GM06990 (cell line): ENCODE measurements at regions not wholly inside any gene's neighbourhood (a gene's known extent, or its start where the extent isn't known, plus 50 kb on each side); places are given as distances from the start of the nearest gene placed in this dataset.

ENCODE experiments used
- DNase-seq: peaks from one replicate; pipeline ENCODE4 v3.0.0-alpha.2; 2011; ENCODE audit not compliant: insufficient read length; ENCODE audit errors: extremely low read depth
- H3K27me3 ChIP-seq: replicated peaks from 2 replicates; pipeline ENCODE4 v1.6.0; 2011; ENCODE audit warnings: low read length; ENCODE audit not compliant: control insufficient read depth, insufficient read depth
- H3K36me3 ChIP-seq: 2 replicates; pipeline ENCODE4 v1.5.1; 2011; ENCODE audit warnings: low read length; ENCODE audit not compliant: control insufficient read depth, insufficient read depth
- H3K4me3 ChIP-seq: replicated peaks from 2 replicates; pipeline ENCODE4 v1.5.1; 2011; ENCODE audit warnings: low read depth, mild to moderate bottlenecking, control low read depth, low read length
- TF ChIP-seq, protein P1 (sequence below): IDR thresholded peaks from 2 replicates; pipeline ENCODE4 v1.5.1; 2011; ENCODE audit warnings: low read length, control low read depth, mild to moderate bottlenecking, inconsistent platforms; ENCODE audit not compliant: insufficient read depth, poor library complexity, severe bottlenecking

DNA sequence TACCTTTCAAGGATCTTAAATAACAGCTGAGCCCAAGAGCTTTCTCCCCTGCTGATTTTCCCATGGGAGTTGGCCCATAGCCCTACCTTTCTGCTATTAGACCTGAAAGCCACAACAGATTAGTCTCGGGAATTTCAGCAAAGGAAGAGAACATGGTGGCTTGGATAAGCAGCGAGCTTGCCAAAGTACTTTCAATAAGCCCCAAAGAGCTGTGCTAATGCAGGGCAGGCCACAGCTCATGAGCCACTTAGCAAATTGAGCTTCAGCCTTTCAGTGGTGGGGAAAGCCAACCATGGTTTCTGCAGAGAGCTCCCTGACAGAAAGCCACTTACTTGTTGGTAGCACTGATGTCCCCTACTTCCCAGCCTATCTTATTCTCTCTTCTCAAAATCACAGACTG lies 217.8 kb upstream of the IRX5 start:
- Histone ChIP-seq H3K27me3 (no peaks in the 10 kb centered on the region), H3K4me3 (no peak overlapping the region), H3K36me3 (no peaks in the 10 kb centered on the region)
- DNase-seq = no peak
- TF ChIP-seq, protein P1, sequence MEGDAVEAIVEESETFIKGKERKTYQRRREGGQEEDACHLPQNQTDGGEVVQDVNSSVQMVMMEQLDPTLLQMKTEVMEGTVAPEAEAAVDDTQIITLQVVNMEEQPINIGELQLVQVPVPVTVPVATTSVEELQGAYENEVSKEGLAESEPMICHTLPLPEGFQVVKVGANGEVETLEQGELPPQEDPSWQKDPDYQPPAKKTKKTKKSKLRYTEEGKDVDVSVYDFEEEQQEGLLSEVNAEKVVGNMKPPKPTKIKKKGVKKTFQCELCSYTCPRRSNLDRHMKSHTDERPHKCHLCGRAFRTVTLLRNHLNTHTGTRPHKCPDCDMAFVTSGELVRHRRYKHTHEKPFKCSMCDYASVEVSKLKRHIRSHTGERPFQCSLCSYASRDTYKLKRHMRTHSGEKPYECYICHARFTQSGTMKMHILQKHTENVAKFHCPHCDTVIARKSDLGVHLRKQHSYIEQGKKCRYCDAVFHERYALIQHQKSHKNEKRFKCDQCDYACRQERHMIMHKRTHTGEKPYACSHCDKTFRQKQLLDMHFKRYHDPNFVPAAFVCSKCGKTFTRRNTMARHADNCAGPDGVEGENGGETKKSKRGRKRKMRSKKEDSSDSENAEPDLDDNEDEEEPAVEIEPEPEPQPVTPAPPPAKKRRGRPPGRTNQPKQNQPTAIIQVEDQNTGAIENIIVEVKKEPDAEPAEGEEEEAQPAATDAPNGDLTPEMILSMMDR = no peak

DNA sequence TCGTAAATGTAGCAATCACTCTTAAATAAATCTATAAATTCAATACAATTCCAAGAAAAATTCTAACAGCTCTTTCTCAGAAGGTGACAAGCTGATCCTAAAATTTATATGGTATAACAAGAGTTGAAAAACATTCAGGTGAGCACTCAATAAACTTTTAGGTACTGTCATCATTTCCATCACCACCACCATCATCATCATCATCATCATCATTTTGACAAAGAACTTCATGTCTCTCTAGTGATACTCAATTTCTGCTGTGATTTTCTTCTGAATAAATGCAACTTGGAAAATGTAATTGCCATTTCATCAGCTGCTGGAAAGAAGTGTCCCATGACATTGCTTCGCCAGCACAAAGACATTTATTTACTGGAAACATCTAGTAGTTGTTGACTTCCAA lies 222.9 kb upstream of the IRX5 start:
- no peak for DNase-seq
- TF ChIP-seq, protein P1 = no peak
- H3K36me3 ChIP-seq = no peaks in the 10 kb centered on the region
- H3K4me3 ChIP-seq = no peak overlapping the region
- H3K27me3 ChIP-seq = no peaks in the 10 kb centered on the region

DNA sequence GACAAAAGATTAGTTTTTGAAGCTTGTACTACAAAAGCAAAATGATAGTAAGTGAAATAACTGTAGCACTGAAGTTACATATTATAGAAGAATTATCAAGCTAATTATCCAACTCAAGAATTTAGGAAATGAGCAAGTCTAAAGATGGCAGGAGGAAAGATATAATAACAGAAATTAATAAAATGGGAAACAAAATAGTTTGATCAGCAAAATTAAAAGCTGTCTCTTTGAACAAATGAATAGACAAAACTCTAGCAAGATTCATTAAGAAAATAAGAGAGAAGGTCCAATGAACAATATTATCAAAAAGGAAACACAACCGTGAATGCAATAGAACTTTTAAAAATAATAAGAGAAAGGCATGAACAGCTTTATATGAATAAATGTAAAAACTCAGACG lies 224.3 kb upstream of the IRX5 start:
- H3K27me3 ChIP-seq = no peaks in the 10 kb centered on the region
- H3K4me3 ChIP-seq = no peak overlapping the region
- DNase-seq = no peak
- TF ChIP-seq, protein P1 = no peak
- H3K36me3 ChIP-seq = no peaks in the 10 kb centered on the region

DNA sequence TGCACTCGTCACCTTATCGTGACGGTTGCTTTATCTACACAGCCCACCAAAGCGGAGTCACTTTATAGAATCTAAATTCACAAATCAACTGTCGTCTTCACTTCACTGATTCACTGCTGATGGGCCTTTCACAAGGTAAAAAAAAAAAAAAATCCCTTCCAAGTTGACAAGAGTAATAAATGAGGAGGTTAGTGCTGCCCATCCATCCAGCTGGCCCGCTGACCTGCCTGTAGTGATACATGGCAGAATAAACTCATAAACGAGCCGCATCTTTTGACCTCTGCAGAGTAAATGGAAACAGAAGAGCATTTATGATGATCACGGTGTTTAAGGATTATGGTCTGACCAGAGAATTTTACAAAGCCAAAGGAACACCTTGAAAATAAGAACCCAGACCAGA lies 227.3 kb upstream of the IRX5 start:
- TF ChIP-seq, protein P1 = no peak
- Histone ChIP-seq H3K36me3 (no peaks in the 10 kb centered on the region), H3K27me3 (no peaks in the 10 kb centered on the region), H3K4me3 (no peak overlapping the region)
- DNase-seq = no peak

DNA sequence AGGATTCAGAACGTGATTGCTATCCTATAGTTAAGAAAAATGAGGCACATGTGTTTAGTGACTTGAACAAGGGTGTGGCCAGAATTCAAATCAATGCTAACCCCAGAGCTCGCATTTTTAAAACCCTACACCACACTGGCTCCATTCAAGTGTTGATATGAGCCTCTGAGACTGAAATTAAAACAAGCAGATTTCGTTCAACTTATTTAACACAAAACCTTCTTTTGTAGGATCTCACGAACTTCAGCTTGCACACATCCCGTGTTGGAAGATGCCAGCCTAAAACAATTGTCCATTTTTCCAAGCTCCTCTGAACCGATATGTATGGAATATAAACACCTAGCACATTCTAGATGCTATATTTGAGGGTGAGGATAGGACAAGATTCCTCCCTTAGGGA lies 231.0 kb upstream of the IRX5 start:
- TF ChIP-seq, protein P1 = no peak
- Histone ChIP-seq H3K36me3 (no peaks in the 10 kb centered on the region), H3K4me3 (no peak overlapping the region), H3K27me3 (no peaks in the 10 kb centered on the region)
- no peak for DNase-seq

DNA sequence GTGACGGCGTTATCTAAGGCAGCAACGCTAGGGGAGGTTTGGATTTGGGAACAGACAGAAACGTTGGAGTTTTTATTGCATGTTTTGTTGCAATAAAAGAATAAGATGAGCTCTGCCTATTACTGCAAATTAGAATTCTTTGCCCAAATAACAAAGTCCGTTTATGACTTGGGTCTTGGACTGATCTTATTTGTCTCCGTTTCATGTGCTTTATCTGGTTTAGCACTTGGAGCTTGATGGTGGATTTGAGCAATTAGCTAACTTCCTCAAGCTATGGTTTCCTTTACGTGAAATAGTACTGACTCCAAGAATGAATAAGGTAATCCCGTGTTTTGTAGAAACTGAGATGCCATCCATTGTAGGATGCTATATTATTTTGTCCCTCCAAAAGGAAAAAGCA lies 233.0 kb upstream of the IRX5 start:
- no peak for DNase-seq
- Histone ChIP-seq H3K4me3 (no peak overlapping the region), H3K27me3 (no peaks in the 10 kb centered on the region), H3K36me3 (no peaks in the 10 kb centered on the region)
- TF ChIP-seq, protein P1 = no peak
